Tibial nerve (tissue), 4 donors: ENCODE measurements at regions not wholly inside any gene's neighbourhood (a gene's known extent, or its start where the extent isn't known, plus 50 kb on each side); places are given as distances from the start of the nearest gene placed in this dataset.

ENCODE experiments used
- EP300 ChIP-seq, 2 donors: sonication (generic); formaldehyde crosslinking; IDR thresholded peaks; one replicate each; pipeline ENCODE4 v1.6.1; 2017; ENCODE audit warnings: antibody characterized with exemption in 2 of 2, mild to moderate bottlenecking in 1 of 2
- POLR2A ChIP-seq, 2 donors: fragments of 450-650 bp; IDR thresholded peaks; one replicate each; pipeline ENCODE4 v1.6.1; 2017; ENCODE audit warnings: antibody characterized with exemption in 2 of 2, mild to moderate bottlenecking in 2 of 2, moderate library complexity in 2 of 2
- TF ChIP-seq, protein P1 (sequence below), 5 experiments: fragments of 200-600 bp in 3 of 5; fragments of 450-650 bp in 2 of 5; sonication (generic) in 3 of 5; IDR thresholded peaks; one replicate each; pipeline ENCODE4 v1.5.1; 2016 to 2019; ENCODE audit warnings: antibody characterized with exemption in 5 of 5, mild to moderate bottlenecking in 3 of 5, moderate library complexity in 2 of 5

DNA sequence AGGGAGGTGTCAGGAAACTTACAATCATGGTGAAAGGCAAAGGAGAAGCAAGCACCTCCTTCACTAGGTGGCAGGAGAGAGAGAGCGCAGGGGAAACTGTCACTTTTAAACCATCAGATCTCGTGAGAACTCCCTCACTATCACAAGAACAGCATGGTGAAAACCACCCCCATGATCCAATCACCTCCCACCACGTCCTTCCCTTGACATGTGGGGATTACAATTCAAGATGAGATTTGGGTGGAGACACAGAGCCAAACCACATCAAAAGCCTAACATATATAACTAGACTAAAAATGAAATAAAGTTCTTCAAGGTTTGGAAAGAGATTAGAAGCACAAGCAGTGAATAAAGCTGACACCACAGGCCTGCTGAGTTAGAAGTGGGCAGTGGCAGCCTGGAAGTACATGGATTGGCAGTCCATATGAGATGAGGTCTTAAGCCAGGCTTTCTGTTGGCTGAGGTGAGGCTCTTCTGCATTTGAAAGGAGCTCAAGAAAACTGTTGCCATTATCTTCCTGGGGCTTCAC lies 96.4 kb upstream of the MDFIC start:
- TF ChIP-seq POLR2A (IDR thresholded peaks at IDR 0.05) (no peak), EP300 (IDR thresholded peaks at IDR 0.05) (no peak)
- TF ChIP-seq, protein P1, sequence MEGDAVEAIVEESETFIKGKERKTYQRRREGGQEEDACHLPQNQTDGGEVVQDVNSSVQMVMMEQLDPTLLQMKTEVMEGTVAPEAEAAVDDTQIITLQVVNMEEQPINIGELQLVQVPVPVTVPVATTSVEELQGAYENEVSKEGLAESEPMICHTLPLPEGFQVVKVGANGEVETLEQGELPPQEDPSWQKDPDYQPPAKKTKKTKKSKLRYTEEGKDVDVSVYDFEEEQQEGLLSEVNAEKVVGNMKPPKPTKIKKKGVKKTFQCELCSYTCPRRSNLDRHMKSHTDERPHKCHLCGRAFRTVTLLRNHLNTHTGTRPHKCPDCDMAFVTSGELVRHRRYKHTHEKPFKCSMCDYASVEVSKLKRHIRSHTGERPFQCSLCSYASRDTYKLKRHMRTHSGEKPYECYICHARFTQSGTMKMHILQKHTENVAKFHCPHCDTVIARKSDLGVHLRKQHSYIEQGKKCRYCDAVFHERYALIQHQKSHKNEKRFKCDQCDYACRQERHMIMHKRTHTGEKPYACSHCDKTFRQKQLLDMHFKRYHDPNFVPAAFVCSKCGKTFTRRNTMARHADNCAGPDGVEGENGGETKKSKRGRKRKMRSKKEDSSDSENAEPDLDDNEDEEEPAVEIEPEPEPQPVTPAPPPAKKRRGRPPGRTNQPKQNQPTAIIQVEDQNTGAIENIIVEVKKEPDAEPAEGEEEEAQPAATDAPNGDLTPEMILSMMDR (IDR thresholded peaks at IDR 0.05) = no peak
